Fibroblast of skin of abdomen (primary cell): ENCODE measurements at regions not wholly inside any gene's neighbourhood (a gene's known extent, or its start where the extent isn't known, plus 50 kb on each side); places are given as distances from the start of the nearest gene placed in this dataset.

ENCODE experiments used
- DNase-seq: peaks from one replicate; pipeline ENCODE4 v3.0.0-alpha.2; 2013

DNA sequence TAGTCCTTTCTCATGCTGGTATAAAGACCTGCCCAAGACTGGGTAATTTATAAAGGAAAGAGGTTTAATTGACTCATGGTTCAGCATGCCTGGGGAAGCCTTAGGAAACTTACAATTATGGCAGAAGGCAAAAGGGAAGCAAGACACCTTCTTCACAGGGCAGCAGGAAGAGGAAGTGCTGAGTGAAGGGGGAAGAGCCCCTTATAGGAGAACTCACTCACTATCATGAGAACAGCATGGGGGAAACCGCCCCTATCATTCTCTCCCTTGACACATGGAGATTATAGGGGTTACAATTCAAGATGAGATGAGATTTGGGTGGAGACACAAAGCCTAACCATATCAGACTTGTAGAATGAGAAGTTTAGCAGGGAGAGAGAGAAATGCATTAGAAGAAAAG lies 373.3 kb upstream of the DIAPH2 start:
- DNase-seq: no peak

DNA sequence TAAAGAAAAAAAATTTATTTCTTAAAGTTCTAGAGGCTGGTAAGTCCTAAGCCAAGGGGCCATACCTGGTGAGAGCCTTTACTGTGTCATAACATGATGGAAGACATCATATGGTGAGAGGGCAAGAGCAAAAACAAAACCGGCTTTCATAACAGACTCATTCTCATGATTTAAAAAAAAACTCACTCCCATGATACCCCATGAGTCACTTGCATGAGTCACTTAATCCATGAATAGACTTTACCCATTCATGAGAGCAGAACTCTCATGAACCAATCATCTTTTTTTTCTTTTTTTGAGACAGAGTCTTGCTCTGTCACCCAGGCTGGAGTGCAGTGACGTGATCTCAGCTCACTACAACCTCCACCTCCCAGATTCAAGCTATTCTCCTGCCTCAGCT lies 369.7 kb upstream of the DIAPH2 start:
- DNase-seq: no peak

DNA sequence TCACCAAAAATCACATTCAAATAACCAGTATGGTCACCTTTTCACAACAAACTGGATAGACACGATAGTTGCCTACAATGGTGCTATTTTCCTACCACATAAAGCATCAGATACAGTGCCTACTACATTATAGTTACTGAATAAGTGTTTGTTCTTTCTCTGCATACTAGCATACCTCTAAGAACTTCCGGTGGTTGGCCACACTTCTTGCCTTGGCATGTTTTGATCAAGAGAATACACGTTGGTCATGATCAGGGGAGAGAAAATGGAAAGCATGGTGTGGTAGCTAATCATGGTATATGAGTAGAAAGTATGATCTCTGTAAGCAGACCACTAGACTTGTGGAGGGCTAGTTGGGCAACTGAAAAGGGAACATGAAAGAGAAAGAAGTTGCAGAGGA lies 322.8 kb upstream of the DIAPH2 start:
- DNase-seq: no peak

DNA sequence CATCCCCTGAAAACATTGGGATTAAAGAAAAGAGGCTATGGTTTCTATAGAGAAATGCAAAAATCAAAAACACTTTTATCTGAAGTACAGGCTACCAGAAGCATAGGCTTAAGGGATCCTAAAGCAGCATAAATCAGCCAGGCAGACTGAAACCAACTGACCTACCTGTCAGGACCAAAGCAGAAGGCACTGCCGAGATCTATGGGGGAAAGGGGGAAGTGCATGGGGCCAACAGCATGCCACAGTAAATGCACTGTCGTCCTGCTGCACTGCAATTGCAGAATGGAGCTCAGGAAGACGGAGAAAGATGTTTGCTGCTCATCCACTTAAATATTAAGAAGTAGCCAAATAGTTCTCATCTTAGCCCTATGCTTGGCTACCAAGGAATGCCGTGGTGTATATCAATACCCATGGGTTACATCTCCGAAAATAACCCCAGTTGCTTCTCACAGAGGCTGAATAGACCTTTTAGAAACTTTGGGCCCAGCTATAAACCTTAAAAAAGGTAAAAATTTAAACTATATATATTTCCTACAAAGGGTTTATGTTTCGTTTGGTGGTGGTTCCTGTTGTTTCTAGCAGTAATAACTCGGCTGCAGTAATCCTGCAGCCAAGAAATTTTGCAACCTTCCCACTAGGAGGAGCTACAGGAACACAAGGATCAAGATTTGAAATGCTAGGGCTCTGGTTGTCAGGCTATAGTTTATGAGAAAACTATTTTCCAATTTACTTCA lies 312.2 kb upstream of the DIAPH2 start:
- peak; percentile 38 for DNase-seq

DNA sequence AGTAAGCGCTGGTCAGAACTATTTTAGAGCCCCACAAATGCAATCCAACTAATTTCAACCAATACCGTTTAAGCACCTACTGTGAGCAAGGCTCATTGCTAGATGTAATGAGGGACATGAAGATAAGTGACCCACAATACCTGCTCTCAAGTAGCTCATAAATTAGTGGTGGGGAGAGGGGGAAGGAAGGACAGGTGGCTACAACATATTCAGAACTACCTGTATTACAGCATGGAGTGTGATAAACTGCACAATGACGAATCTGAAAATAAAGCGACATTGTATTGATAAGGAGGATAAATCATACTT lies 311.6 kb upstream of the DIAPH2 start:
- no peak for DNase-seq

DNA sequence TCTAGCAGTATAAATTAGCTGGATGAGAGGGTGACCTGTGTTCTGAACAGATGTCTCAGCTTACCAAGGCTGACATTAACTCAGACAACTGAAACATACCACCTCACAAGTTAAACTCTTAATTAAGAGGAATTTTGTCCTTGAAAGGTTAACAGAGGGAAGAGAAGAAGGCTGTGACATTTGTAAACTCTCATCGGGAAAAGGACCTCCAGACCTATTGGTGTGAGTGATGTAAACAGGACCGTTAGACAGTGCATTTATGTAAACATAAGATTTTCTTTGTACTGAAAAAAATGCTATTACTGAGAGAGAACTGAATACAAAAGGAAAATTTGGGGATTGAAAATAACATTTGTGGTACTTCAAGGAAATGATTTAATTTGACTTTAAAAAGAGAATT lies 308.4 kb upstream of the DIAPH2 start:
- DNase-seq: no peak

DNA sequence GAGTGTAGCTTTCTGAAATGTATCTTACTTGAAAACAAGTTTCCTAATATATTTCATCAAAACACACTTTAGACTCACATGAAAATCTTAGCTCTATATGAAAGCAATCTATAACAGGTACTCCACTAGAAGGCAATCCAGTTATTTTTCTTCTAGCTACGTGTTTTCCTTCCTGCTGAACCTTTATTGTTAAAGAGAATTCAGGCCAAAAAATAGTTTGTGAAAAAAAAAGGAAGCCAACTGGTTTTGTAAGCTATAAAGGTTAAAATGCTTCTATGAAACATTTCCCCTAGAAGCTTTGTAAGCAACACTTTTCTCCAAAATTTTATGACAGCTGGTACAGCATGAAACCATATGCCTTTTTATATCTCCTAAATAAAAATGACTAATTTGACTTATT lies 304.7 kb upstream of the DIAPH2 start:
- no peak for DNase-seq

DNA sequence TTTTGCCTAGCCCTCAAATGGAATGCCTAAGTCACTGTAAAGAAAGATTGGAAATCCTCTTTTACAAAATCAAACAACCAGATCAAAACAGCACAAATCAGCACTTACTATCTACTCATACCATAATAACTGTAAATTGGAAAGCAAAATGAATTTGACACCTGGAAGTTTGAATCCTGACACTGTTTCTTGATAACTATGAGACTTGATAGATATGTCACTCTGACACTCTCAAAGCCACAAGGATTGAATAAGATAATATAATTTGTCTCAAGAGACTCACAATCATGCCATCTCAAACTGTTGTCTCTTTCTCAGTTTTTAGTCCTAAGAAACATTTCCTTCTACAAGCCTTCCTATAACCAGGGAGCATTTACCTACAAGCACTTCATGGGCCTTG lies 302.6 kb upstream of the DIAPH2 start:
- no peak for DNase-seq

DNA sequence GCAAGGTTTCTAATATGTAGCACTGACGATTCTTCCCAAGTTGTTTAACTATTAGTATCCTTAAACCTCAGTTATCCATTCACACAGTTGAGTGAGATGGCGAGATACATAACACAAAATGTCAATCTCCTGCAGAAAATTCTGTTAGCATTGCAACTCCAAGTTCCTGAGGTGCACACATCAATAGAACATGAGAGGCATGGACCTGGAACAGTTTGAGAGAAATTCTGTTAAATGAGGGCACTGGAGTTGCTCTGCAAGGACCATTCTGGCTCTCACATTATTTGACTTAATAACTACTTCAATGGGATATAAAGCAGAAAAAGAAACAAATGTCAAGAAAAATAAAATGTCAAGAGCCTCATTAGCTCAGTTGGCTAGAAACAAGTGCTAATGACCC lies 301.2 kb upstream of the DIAPH2 start:
- DNase-seq: no peak

DNA sequence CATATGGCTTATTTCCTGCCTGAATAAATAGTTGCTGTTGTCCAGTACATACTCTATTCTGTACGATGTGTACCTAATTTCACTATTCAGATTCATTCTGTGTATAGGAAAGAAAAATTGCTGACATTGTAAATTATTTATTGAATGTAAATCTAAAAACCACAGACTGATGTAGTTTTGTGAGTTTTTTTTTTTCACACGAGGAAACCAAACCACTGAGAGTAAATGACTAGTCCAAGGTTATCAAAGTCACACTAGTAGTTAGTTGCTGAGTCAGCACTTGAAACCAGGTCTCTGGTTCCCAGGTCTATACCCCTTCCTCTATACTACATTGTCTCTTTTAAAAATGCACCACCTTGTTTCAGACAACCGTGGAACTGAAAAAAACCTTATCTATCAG lies 298.3 kb upstream of the DIAPH2 start:
- no peak for DNase-seq

DNA sequence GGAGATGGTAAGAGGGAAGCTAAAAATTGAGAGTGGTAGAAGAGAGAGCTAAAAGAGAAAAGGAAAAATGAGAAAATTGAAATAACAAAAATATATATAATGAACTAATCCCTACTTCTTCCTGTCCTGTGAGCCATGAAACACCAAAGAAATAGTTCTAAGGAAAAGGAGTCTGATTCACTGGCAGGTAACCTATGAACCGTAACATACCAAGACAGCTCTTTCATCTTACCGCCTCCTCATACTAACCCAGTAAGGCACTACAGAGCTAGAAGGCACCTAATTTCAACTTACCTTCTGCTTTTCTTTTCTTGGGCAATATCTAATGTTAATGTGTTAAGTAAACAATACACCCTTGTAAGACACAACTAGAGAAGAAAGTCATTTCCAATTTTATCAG lies 297.7 kb upstream of the DIAPH2 start:
- DNase-seq: no peak

DNA sequence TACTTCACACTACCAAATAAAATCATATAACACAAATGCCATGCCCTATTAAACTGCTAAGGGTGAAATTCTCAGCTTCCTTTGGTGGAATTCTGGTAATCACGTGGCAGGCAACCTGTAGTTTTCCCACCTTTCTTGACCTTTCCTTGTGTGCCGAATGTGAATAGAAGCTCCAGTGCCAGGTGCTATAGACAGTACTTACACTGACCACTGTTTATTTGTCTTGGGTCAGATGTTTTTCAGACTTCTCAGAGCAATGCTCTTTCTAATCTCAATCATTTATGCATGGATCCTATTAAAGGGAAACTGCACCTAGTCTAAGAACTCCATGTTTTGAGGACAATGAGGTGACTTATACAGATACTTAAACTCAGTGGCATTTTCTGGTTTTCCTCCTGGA lies 296.8 kb upstream of the DIAPH2 start:
- DNase-seq: no peak

DNA sequence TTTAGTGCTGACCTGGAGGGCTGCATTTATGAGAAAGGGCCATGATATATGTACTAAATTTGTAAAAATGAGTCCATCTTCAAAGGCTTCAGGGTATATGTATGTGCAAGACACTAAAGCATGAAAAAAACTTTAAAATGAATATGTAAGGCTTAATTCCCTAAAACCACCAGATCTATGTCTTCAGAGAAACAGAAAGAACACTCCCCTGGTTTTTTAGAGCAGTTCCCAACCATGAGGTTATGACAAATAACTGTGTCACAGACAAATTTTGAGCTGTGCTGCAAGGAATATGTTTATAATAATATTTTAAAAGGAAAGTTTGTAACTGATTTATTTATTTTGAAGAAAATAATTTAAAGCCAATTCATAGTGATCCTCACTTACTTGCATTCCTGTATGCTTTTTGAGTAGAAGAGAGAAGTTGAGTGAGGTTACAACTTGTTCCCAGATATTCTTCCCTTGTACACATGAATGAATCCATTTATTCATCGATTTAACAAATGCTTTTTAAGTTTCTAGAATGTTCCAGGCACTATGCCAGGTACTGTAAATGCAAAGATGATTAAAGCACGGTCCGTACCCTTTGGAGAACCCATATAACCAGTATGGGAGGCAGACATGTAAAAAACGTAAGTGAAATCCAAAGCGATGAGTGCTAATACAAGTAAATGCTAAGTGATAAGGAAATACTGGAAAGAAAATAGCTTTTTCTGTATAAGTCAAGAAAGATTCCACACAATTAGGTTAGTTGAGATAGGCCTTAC lies 295.2 kb upstream of the DIAPH2 start:
- DNase-seq: no peak

DNA sequence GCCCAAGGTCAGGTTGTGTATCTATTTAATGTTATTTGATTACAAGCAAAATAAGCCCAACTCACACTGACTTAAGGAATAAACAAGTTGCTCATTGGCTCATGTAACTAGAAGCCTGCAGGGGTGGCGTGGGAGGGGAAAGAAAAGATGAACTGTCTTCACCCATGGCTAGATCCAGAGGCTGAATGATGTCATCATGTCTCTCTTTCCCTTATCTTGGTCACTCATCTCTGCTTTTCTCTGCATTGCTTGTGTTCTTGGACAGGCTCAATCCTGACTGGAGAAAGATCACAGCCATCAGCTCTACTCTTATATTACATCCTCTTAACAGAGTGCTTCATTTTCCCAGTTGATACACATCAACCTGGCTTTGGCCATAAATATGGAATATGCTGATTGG lies 290.0 kb upstream of the DIAPH2 start:
- DNase-seq: peak; percentile 1

DNA sequence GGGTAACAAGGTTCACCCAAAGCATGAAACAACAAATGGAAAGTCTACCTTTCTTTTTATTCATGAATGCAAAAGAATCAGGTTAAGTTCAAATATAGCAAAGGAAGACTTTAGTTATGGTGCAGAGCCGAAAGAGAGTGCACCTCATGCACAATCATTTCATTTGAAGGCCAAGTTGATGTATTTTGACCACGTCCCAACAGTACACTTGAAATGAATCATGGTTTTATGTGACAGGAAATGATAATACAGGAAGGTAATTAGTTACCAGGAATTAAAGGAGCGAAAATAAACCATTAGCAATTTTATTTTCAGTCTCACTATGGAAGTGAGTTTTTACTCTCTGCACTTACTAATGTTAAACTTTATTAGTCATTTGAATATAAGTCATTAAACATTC lies 281.2 kb upstream of the DIAPH2 start:
- DNase-seq: no peak

DNA sequence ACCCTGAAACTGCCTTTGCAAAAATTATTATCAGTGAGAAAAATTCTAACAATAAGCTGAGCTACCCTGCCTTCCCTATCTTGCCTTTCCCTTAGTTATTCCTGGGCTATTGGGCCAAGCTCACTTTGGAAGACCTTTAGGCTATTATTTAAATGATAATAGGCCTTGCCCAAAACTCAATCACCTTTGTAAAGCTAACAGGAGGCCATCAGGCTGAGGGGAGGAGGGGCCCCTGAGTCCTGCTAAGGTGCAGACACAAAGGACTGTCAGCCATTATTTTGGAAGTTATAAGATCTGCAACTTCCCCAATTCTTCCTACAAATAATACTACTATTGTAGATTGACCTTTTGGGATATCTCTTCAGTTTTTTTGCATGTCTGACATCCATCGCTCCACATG lies 278.8 kb upstream of the DIAPH2 start:
- DNase-seq: no peak

DNA sequence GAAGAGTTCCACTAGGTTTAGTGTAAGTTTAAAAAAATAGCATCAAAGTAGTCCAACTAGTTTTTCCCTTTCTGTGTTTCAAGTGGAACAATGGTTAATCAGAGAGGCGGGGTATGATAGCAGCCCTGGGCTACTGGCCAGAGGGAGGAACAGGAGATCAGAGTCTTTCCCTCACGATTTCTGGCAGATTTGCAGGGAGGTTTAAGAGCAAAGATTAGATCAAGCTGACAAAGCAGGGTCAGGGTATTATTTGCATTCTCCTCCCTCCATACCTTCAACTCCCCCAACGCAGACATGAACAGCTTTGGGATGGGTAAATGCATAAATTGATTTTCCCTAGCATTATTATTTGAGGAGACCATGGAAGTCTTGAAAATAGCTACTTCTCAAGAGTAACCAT lies 277.6 kb upstream of the DIAPH2 start:
- DNase-seq: peak; percentile 6

DNA sequence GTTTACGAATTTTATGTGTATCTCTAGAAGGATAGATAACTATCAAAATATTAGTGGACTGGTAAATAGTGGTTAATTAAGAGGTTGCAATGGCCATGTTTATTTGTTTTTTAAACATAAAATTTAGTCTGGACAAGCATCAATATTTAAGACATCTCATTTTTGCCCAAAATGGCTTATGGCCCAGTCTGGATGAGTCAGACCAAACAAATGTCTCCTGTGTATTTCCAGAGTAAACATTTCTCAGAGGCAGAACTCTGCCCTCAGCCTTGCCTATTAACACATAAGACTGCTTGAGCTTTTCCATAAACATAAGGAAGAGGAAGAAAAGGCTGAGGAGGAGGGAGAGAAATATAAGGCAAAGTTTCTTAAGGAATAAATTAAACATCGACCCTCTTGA lies 277.1 kb upstream of the DIAPH2 start:
- DNase-seq: peak; percentile 29

DNA sequence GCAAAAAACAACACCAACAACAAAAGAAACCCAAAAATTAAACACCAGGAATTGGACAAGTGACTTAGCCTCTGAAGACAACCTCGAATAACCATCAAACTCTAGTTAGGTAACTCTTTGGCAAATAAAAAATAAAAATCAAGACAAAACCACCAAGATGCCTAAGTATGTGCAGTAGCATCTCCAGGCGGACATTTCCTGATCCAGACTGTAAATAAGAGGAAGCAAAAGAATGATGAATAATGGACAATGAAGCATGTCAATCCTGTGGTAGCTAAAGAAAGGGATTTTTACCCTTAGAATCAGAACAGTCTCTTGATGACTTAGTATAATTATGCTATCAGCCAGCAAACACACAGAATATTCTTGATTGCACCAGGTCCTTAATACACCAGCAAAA lies 276.7 kb upstream of the DIAPH2 start:
- DNase-seq: no peak

DNA sequence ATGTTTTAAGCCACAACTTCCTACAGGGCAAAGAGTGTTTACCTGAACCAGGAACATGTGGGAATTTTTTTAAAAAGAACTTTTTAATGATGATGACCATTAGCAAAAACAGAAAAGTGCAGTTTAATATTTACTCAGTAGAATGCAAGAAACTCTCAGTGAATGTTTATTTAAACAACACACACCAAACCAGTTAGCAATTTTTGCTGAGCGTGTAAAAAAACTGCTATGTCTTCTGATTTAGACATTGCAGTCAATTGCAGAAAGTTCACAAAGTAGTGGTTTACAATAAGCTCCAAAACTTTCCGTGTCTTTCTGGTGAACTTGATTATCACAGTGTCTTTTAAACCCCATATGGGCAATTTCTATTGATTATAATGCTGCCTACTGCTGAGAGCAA lies 273.7 kb upstream of the DIAPH2 start:
- no peak for DNase-seq

DNA sequence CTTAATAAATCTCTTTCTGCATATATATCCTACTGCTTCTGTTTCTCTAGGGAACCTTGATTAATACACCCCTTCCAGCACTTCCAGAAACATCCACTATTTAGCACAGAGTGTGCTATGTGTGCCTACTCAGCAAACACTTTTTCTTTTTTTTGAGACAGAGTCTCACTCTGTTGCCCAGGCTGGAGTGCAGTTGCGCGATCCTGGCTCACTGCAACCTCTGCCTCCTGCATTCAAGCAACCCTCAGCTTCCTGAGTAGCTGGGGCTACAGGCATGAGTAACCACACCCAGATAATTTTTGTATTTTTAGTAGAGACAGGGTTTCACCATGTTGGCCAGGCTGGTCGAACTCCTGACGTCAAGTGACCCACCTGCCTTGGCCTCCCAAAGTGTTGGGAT lies 266.9 kb upstream of the DIAPH2 start:
- DNase-seq: no peak

DNA sequence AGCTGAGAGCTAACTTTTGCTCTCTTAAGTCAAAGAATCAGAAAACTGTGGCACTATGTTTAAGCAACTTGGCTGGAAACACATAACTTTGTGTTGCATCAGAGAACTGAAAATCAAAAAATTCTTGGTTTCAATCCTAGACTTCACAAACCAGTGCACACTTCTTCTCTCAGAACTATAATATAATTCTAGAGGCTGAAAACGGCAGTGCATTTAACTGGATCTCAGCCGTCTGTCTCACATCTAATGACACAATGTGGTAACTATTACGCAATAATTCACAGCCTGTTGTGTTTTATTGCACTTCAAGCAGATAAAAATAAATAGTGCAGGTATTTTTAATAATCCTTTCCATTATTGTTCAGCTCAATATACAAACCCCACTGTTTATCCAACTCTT lies 260.6 kb upstream of the DIAPH2 start:
- DNase-seq: peak; percentile 29

DNA sequence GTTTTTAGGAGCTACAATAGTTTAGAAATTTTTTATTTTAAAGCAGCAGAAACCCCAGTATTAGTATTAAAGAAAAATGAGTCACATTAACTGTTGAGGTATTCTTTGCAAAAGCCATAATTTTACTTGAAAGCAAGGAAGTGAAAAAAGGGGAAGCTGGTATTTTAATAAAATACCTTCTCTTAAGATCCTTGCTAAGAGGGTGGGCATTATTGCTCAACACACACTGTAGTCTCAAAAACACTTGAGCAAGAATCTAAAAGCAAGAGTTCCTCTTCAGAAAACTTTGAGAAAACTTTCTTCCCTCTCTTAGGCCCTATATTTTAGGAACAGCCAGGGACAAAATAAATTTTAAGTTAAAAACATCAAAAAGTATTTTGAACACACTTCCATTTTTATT lies 259.4 kb upstream of the DIAPH2 start:
- DNase-seq: no peak

DNA sequence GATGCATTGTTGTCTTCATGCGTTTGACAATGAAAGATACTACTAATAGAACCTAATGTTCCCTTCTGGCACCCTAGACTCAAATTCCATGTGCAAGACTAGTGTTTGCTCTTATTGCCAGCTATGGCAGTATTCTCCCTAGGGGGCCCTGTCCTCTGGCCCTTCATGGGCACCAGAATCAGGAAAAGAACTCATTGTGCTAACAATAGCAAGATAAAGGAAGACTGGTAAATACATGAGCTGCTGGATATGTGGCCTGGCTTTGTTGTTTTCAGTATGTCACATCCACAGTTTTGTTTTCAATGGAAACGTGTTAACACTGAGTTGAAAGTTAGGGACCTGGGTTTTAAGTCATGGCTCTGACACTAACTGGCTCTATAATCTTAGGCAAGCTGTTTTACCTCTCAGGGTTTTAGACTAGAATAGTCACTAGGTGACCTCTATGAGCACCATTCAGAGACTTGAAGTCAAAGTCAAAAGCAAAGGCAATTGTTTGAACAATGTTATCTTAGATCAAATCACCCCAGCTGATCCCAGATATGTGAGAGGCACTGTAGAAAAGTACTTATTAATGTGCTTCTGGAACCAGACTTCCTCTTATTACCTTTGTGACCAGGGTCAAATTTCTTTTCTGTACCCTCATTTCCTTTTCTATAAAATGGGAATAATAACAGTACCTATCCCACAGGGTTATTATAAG lies 253.7 kb upstream of the DIAPH2 start:
- no peak for DNase-seq
